ENCODE measurements at regions not wholly inside any gene's neighbourhood (a gene's known extent, or its start where the extent isn't known, plus 50 kb on each side); places are given as distances from the start of the nearest gene placed in this dataset.
"Not testable (repeated sequence)": the region's sequence is repeated elsewhere in the genome, so short reads cannot be mapped to it uniquely, and the experiment has no call there.

DNA sequence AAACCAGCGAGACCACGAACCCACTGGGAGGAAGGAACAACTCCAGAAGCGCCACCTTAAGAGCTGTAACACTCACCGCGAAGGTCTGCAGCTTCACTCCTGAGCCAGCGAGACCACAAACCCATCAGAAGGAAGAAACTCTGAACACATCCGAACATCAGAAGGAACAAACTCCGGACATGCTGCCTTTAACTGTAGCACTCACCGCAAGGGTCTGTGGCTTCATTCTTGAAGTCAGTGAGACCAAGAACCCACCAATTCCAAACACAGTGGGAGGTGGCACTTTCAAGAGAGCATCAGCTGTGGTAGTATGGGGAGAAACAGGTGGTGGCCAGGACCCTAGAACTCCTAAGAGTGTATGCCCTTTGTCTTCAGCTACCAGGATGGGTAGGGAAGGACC is 179.8 kb upstream of the PKP2 start:
- in situ Hi-C loops (cut with HindIII; ENCODE audit: low pct_unique_long_range_greater_than_20kb, low sequenced_read_pairs), result not testable (repeated sequence)

DNA sequence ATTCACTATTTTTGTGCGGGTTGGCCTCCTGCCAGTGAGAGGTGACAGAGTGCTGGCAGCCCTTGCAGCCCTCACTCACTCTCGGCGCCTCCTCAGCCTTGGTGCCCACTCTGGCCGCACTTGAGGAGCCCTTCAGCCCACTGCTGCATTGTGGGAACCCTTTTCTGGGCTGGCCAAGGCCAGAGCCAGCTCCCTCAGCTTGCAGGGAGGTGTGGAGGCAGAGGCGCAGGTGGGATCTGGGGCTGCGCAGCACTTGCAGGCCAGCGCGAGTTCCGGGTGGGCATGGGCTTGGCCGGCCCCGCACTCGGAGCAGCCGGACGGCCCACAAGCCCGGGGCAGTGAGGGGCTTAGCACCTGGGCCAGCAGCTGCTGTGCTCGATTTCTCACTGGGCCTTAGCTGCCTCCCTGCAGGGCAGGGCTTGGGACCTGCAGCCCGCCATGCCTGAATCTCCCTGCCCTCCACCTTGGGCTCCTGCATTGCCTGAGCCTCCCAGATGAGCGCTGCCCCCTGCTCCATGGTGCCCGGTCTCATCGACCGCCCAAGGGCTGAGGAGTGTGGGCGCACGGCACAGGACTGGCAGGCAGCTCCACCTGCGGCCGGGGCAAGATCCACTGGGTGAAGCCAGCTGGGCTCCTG is 178.7 kb upstream of the PKP2 start:
- DNase-seq (ENCODE audit: low read depth, low spot score); in situ Hi-C loops (cut with HindIII; ENCODE audit: low pct_unique_long_range_greater_than_20kb, low sequenced_read_pairs): not testable (repeated sequence)

More for the DNA sequence above, 179.8 kb upstream of the PKP2 start:
- not testable (repeated sequence) for DNase-seq (ENCODE audit: low read depth, low spot score)

DNA sequence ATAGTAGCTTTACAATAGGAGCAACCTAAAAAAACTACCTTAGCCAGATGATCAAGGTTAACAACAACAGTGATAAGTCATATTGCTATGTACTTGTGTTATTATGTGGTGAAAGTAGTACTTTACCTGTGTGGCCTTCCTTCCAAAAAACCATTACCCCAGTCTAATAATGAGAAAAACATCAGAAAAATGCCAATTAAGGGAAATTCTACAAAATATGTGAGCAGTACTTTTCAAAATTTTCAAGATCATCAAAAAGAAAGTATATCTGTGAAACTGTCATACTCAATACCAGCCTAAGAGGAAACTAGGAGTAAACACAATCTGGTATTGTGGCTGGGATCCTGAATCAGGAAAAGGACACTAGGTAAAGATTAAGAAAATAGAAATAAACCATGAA is 165.3 kb upstream of the PKP2 start:
- in situ Hi-C loops (cut with HindIII; ENCODE audit: low pct_unique_long_range_greater_than_20kb, low sequenced_read_pairs), result no loop called here
- no peak for DNase-seq (ENCODE audit: low read depth, low spot score)

DNA sequence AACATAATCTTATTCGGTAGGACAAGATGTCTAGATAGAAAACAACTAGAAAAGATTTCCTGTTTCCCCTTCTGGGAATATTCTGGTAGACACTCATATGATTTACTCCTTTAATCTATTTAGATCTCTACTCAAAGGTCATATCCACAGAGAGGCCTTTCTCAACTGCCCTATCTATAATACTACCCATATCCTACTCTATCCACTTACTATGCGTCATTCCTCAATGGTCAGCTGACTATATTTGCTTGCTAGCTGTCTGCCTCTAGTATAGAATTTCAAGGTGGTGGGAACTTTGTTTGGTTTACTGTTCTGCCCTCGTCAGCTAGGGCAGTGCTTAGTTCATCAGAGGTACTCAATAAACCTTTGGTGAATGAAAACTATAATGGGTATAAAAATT is 157.8 kb upstream of the PKP2 start:
- DNase-seq (ENCODE audit: low read depth, low spot score), result peak; percentile 75
- in situ Hi-C loops (cut with HindIII; ENCODE audit: low pct_unique_long_range_greater_than_20kb, low sequenced_read_pairs), result no loop called here

DNA sequence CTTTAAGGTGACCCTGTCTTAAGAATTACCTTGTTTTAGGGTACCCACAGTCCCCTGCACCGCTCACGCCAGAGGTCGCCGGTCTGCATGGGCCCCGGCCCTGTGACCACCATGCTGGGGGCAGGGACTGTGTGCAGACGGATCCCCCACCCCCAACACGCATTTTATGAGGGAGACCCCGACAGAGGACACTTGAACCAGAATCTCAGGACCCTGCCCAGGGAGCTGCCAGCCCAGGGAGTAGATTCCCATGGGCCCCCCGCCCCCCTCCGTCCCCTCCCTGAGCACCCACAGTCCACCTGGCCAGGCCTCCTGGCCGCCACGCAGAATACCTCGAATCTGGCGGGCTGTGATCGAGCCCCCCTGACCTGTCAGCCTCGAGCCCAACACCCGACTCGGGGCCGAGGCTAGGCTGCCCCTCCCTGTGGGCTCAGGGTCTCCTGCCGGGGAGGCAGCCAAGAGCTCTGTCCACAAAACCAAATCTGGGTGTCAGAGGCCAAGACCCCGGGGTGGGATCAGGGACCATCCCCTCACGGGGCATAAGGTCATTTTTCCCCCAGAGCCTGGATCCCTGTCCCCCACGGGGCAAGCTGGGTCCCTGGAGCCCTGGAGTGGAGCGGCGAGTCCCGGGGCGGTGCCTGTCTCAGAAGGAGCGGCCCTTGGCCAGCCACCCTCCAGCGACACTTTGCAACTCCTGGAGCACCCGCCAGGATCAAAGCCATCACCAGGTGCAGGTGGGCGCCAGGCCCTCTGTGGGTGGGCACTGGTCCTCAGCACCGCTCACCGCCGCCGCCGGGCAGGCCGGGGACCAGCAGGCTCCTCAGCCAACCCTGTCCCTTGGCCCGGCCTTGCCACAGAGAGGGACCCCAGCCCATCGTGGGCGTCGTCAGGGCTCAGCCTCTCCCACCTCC is 155.8 kb upstream of the PKP2 start:
- in situ Hi-C loops (cut with HindIII; ENCODE audit: low pct_unique_long_range_greater_than_20kb, low sequenced_read_pairs), result no loop called here

DNA sequence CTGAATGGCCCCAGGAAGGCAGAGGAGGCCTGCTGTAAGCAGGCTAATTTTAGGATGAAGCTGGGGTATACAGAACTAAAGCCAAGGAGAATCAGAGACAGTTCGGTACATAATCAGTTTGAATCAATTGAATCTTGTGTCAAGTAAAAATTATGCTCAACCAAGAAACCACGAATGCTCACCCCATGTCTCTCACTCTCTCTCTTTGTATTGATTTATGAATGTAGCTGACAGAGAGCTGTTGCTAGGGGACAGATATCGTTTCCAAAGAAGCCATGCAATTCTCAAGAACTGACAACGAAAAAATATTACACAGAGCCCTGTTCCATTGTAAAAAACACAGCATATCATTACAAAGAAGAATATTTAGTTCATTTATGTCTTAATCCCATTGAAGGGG is 151.1 kb upstream of the PKP2 start:
- DNase-seq (ENCODE audit: low read depth, low spot score), result no peak
- in situ Hi-C loops (cut with HindIII; ENCODE audit: low pct_unique_long_range_greater_than_20kb, low sequenced_read_pairs), result no loop called here

More for the DNA sequence above, 155.8 kb upstream of the PKP2 start:
- no peak for DNase-seq (ENCODE audit: low read depth, low spot score)

DNA sequence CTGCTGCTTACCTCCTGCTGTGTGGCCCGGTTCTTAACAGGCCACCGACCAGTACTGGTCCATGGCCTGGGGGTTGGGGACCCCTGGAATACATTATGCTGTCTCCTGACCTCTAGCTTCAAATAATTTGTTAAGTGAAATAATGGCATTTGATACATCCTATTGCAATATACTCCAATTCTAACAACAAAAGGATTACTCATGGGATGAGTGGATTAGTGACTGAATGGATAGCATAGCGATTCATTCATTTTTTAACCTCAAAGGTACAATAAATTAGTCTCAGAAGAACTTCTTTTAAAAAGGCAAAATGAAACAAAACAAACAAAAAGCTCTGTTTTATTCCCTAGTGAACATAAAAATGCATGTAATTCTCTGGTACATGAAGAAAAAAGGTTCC is 147.9 kb upstream of the PKP2 start:
- in situ Hi-C loops (cut with HindIII; ENCODE audit: low pct_unique_long_range_greater_than_20kb, low sequenced_read_pairs), result no loop called here
- DNase-seq (ENCODE audit: low read depth, low spot score), result no peak

DNA sequence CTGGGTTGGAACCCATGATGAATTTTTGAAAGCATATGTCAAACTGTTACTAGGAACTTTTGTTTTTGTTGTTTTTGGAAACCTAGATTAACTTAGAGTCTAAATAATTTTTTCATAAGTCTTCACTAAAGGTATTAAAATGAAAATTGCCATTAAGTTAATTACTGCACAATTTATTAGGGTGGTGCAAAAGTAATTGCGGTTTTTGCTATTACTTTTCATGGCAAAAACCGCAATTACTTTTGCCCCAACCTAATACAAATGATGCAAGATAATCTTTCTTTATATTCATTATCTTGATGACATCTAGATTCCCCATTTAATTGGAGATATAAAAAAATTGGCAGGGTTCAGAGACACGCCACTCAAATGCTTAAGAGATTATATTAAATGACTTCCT is 145.0 kb upstream of the PKP2 start:
- DNase-seq (ENCODE audit: low read depth, low spot score), result no peak
- in situ Hi-C loops (cut with HindIII; ENCODE audit: low pct_unique_long_range_greater_than_20kb, low sequenced_read_pairs), result no loop called here

DNA sequence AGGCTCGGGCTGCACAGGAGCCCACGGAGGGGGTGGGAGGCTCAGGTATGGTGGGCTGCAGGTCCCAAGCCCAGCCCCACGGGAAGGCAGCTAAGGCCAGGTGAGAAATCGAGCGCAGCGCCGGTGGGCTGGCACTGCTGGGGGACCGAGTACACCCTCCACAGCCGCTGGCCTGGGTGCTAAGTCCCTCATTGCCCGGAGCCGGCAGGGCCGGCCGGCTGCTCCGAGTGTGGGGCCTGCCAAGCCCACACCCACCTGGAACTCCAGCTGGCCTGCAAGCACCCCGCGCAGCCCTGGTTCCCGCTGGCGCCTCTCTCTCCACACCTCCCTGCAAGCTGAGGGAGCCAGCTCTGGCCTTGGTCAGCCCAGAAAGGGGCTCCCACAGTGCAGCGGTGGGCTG is 137.4 kb upstream of the PKP2 start:
- in situ Hi-C loops (cut with HindIII; ENCODE audit: low pct_unique_long_range_greater_than_20kb, low sequenced_read_pairs); DNase-seq (ENCODE audit: low read depth, low spot score): not testable (repeated sequence)

DNA sequence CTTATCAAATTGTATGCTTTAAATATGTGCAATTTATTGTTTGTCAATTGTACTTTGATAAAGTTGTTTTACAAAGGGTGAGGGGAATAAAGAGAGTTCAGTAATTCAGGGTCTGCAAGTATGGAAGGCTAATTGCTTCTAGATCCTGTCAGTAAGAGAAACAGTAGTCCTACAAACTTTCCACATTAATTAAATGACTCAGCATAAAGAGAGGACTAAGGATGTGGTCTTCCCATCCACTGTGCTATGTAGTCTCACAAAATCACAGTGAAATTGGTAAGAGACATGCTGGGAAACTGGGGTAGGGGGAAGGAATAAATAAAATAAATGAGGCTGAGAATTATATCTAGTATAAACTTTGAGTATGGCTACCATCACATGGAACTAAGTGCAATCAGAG is 130.2 kb upstream of the PKP2 start:
- no peak for DNase-seq (ENCODE audit: low read depth, low spot score)
- in situ Hi-C loops (cut with HindIII; ENCODE audit: low pct_unique_long_range_greater_than_20kb, low sequenced_read_pairs), result no loop called here

DNA sequence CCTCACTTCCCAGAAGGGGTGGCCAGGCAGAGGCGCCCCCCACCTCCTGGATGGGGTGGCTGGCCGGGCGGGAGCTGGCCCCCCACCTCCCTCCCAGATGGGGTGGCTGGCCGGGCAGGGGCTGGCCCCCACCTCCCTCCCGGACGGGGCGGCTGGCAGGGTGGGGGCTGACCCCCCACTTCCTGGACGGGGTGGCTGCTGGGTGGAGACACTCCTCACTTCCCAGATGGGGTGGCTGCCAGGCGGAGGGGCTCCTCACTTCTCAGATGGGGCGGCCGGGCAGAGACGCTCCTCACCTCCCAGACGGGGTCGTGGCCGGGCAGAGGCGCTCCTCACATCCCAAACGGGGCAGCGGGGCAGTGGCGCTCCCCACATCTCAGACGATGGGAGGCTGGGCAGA is 126.1 kb upstream of the PKP2 start:
- DNase-seq (ENCODE audit: low read depth, low spot score); in situ Hi-C loops (cut with HindIII; ENCODE audit: low pct_unique_long_range_greater_than_20kb, low sequenced_read_pairs): not testable (repeated sequence)

DNA sequence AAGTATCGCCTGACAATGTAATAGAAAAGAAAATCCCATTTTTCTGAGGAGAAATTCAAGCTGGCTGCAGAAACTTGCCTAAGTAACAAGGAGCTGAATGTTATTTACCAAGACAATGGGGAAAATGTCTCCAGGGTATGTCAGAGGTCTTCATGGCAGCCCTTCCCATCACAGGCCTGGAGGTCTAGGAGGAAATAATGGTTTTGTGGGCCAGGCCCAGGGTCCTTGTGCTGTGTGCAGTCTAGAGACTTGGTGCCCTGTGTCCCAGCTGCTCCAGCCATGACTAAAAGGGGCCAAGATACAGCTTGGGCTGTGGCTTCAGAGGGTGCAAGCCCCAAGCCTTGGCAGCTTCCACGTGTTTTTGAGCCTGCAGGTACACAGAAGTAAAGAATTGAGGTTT is 120.5 kb upstream of the PKP2 start:
- in situ Hi-C loops (cut with HindIII; ENCODE audit: low pct_unique_long_range_greater_than_20kb, low sequenced_read_pairs); DNase-seq (ENCODE audit: low read depth, low spot score): not testable (repeated sequence)

DNA sequence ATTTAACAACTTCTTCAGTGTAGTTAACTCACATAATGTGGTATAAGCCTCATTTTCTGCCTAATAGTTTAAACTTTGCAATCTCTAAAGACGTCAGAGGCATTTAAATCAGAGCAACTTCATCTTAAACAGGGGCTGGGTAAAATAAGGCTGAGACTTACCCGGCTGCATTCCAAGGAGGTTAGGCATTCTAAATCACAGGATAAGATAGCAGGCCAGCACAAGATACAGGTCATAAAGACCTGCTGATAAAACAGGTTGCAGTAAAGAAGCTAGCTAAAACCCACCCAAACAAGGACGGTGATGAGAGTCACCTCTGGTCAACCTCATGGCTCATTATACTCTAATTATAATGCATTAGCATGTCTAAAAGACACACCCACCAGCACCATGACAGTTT is 115.6 kb upstream of the PKP2 start:
- DNase-seq (ENCODE audit: low read depth, low spot score), result no peak
- in situ Hi-C loops (cut with HindIII; ENCODE audit: low pct_unique_long_range_greater_than_20kb, low sequenced_read_pairs), result no loop called here

DNA sequence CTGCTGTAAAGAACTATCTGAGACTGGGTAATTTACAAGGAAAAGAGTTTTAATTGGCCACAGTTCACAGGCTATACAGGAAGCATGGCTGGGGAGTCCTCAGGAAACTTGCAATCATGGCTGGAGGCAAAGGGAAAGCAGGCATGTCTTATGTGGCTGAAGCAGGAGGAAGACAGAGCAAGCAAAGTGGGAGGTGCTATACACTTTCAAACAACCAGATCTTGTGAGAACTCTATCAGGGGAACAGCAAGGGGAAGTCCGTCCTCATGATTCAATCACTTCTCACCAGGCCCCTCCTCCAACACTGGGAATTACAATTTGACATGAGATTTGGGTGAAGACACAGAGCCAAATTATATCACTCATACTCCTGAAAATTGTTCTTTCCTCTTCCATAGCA is 109.5 kb upstream of the PKP2 start:
- in situ Hi-C loops (cut with HindIII; ENCODE audit: low pct_unique_long_range_greater_than_20kb, low sequenced_read_pairs), result no loop called here
- DNase-seq (ENCODE audit: low read depth, low spot score), result no peak

DNA sequence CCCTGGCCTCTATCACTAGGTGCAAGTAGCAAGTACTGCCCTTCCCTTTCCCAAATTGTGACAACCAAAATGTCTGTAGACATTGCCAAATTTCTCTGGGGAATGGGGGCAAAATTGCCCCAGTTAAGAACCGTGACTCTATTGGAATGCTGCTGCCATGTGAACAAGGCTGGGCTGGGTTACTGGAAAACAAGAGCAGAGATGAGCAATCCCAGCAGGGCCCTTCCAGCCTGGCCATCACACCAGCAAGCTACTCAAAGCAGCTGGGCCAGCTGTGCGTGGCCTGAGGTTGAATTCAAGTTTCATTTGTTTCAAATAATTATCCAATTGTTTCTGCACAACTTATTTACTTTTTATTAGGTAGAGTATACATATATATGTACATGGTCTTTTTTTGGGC is 103.4 kb upstream of the PKP2 start:
- DNase-seq (ENCODE audit: low read depth, low spot score), result no peak
- in situ Hi-C loops (cut with HindIII; ENCODE audit: low pct_unique_long_range_greater_than_20kb, low sequenced_read_pairs), result no loop called here

DNA sequence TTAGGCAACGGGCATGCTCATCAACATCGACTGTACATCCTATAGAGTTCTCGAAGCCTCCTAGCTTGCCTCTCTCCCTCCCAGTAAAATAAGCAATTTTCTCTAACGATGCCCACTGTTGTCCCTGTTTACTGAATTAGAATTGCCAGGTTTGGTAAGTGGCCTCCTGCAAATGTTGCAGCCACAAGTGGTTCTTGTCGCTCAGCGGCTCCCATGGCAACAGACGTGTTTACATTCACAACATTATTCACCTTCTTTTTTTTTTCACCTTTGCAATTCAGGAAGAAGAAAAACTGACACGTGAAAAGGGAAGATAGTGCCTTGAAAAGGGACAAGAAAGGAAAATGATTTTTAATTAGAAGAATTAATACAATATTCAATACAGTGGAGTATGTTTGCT is 100.9 kb upstream of the PKP2 start:
- DNase-seq (ENCODE audit: low read depth, low spot score), result no peak
- in situ Hi-C loops (cut with HindIII; ENCODE audit: low pct_unique_long_range_greater_than_20kb, low sequenced_read_pairs), result no loop called here

DNA sequence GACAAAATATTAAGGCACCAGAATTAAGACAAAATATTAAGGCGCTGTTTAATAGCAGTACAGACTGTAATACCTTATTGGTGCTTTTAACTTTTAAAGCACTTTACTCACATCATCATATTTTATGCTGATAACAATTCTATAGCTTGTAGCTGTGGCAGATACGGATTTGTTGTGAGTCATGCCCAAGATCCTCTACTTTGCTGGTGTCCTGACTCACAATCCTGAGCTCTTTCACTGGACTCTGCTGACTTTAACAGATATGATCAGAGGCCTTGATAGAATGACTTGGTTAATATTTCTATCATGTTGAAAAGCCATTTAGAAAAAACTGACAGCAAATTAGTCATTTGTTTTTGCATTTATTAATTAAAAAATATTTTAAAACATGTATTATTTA is 99.0 kb upstream of the PKP2 start:
- in situ Hi-C loops (cut with HindIII; ENCODE audit: low pct_unique_long_range_greater_than_20kb, low sequenced_read_pairs), result no loop called here
- no peak for DNase-seq (ENCODE audit: low read depth, low spot score)

DNA sequence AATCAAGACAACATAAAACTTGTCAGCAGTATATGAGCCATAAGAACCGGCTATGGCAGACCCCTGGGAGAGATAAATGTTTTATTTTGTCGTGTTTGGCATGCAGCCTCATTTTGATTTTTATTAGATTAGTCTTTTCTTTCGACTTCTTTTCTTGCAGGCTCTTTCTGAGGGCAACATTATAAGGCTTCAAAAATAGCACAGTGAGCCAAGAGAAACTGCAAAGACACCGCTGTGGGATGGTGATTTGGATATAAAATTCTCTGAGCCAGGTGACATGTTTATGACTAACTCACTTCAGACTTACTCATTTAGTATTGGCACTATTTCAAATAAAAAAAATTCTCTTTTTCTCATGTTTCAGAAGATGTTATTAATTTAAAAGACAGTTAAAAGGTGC is 96.8 kb upstream of the PKP2 start:
- DNase-seq (ENCODE audit: low read depth, low spot score), result no peak
- in situ Hi-C loops (cut with HindIII; ENCODE audit: low pct_unique_long_range_greater_than_20kb, low sequenced_read_pairs), result no loop called here

DNA sequence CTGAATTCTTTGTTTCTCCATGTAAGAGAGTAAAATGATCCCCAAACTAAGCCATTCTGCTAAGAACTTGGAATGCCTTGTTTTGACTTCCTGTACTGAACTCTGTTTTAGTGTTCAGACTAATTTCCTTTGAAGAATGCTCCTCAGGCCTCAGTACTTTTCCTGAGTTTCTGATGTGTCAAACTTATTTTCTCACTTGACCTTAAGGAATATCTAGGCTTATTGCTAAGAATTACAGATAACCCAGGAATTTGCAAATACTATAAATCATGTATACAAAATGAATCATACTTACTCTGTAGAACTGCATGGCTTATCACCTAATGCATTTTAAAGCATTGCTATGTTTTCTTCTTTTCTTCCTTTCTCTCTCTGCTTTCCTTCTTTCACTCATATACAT is 93.1 kb upstream of the PKP2 start:
- no peak for DNase-seq (ENCODE audit: low read depth, low spot score)

More for the DNA sequence above, 93.1 kb upstream of the PKP2 start:
- in situ Hi-C loops (cut with HindIII; ENCODE audit: low pct_unique_long_range_greater_than_20kb, low sequenced_read_pairs), result no loop called here
